Tibial nerve (tissue), 4 donors: ENCODE measurements at regions not wholly inside any gene's neighbourhood (a gene's known extent, or its start where the extent isn't known, plus 50 kb on each side); places are given as distances from the start of the nearest gene placed in this dataset.

Experiments
- DNase-seq, 2 donors: peaks; one replicate each; pipeline ENCODE4 v3.0.0-alpha.2; 2019; ENCODE audit warnings: low spot score in 2 of 2
- H3K27ac ChIP-seq, 4 donors: fragments of 200-600 bp; sonication (generic) in 3 of 4; one replicate each; pipeline ENCODE4 v1.5.1; 2017 to 2019; ENCODE audit warnings: mild to moderate bottlenecking in 1 of 4
- H3K27me3 ChIP-seq, 2 donors: fragments of 200-600 bp; sonication (generic) in 1 of 2; one replicate each; pipeline versions ENCODE4 v1.5.1 to v1.6.0; 2017 to 2019
- H3K36me3 ChIP-seq, 3 donors: fragments of 200-600 bp; sonication (generic); one replicate each; pipeline ENCODE4 v1.5.1; 2018 to 2019
- H3K4me1 ChIP-seq, 4 donors: fragments of 200-600 bp; sonication (generic) in 3 of 4; one replicate each; pipeline ENCODE4 v1.5.1; 2017 to 2019
- H3K4me3 ChIP-seq, 4 donors: fragments of 200-600 bp; sonication (generic) in 3 of 4; one replicate each; pipeline ENCODE4 v1.5.1; 2017 to 2019; ENCODE audit warnings: mild to moderate bottlenecking in 1 of 4, moderate library complexity in 1 of 4
- H3K9me3 ChIP-seq, 4 donors: fragments of 200-600 bp; sonication (generic) in 3 of 4; one replicate each; pipeline ENCODE4 v1.5.1; 2017 to 2019
- EP300 ChIP-seq, 2 donors: sonication (generic); formaldehyde crosslinking; IDR thresholded peaks; one replicate each; pipeline ENCODE4 v1.6.1; 2017; ENCODE audit warnings: antibody characterized with exemption in 2 of 2, mild to moderate bottlenecking in 1 of 2
- POLR2A ChIP-seq, 2 donors: fragments of 450-650 bp; IDR thresholded peaks; one replicate each; pipeline ENCODE4 v1.6.1; 2017; ENCODE audit warnings: antibody characterized with exemption in 2 of 2, mild to moderate bottlenecking in 2 of 2, moderate library complexity in 2 of 2
- WGBS, 2 donors: methylation state at CpG; one replicate each; pipeline ENCODE4 v1.1.5; 2018; 5-methylcytosine and 5-hydroxymethylcytosine counted together
- TF ChIP-seq, protein P1 (sequence below), 5 experiments: fragments of 200-600 bp in 3 of 5; fragments of 450-650 bp in 2 of 5; sonication (generic) in 3 of 5; IDR thresholded peaks; one replicate each; pipeline ENCODE4 v1.5.1; 2016 to 2019; ENCODE audit warnings: antibody characterized with exemption in 5 of 5, mild to moderate bottlenecking in 3 of 5, moderate library complexity in 2 of 5

DNA sequence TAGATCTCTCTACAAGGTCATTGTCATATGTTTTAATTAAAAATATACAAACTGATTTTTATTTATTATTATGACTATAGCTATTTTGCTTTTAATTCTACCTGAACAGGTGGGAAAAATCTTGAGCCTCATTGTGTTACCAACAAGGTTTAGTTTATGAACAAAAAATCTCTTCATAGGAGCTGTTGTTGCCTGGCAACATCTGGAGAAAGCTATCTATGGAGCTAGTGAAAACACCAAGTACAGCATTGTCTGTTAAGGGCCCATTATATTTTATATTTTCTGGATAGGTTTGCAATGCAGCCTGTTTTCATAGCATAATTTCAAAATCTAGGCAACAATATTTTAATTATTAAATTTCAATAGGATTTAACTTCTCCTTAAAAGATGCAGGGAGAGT lies 383.0 kb upstream of the TMEFF2 start:
- H3K4me3 ChIP-seq = no peak overlapping the region
- H3K9me3 ChIP-seq = no peaks in the 10 kb centered on the region
- no peak overlapping the region for H3K27ac ChIP-seq
- no peak for TF ChIP-seq POLR2A (IDR thresholded peaks at IDR 0.05)
- no peak for TF ChIP-seq EP300 (IDR thresholded peaks at IDR 0.05)
- TF ChIP-seq, protein P1, sequence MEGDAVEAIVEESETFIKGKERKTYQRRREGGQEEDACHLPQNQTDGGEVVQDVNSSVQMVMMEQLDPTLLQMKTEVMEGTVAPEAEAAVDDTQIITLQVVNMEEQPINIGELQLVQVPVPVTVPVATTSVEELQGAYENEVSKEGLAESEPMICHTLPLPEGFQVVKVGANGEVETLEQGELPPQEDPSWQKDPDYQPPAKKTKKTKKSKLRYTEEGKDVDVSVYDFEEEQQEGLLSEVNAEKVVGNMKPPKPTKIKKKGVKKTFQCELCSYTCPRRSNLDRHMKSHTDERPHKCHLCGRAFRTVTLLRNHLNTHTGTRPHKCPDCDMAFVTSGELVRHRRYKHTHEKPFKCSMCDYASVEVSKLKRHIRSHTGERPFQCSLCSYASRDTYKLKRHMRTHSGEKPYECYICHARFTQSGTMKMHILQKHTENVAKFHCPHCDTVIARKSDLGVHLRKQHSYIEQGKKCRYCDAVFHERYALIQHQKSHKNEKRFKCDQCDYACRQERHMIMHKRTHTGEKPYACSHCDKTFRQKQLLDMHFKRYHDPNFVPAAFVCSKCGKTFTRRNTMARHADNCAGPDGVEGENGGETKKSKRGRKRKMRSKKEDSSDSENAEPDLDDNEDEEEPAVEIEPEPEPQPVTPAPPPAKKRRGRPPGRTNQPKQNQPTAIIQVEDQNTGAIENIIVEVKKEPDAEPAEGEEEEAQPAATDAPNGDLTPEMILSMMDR (IDR thresholded peaks at IDR 0.05) = no peak
- no peaks in the 10 kb centered on the region for H3K36me3 ChIP-seq
- no peaks in the 10 kb centered on the region for H3K27me3 ChIP-seq
- DNase-seq = no peak
- no peaks in the 10 kb centered on the region for H3K4me1 ChIP-seq

DNA sequence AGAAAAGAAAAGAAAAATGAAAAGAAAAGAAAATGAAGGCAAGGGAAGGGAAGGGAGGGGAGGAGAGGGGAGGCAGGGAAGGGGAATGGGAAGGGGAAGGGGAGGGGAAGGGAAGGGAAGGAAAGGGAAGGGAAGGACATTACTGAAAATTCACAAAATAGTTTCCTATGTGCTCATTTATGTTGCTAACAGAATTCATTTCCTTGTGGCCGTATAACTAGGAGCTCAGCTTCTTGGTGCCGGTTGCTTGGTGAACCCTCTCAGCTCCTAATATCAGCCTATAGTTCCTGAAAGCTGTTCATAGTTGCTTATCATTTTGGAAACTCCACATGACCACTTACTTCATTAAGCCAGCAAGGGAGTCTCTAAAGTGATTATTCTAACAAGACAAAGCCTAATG lies 379.8 kb upstream of the TMEFF2 start:
- Histone ChIP-seq H3K27me3 (no peaks in the 10 kb centered on the region), H3K4me3 (no peak overlapping the region), H3K9me3 (no peaks in the 10 kb centered on the region), H3K36me3 (no peaks in the 10 kb centered on the region), H3K27ac (no peak overlapping the region), H3K4me1 (no peaks in the 10 kb centered on the region)
- TF ChIP-seq, protein P1 (IDR thresholded peaks at IDR 0.05) = no peak
- TF ChIP-seq POLR2A (IDR thresholded peaks at IDR 0.05) (no peak), EP300 (IDR thresholded peaks at IDR 0.05) (no peak)
- 89 to 93% methylated on average over 2 of the region's 2 CpGs for WGBS, 2 donors
- DNase-seq = no peak

DNA sequence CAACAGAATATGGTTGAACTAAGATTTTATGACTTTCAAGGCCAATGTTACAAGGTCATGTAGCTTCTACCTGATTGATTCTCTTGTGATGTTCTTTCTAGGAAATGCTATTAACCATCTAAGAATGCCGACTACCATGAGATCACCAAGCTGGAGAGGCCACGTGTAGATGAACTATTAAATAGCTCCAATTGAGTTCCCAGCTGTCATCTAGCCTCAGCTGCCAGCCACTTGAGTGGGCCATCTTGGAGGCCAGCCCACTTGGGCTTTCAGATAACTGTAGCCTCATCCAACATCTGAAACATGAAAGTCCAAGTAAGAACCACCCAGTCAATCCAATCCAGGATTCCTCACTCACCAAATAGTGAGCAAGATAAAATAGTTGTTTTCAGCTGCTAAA lies 376.9 kb upstream of the TMEFF2 start:
- no peaks in the 10 kb centered on the region for H3K4me1 ChIP-seq
- no peaks in the 10 kb centered on the region for H3K36me3 ChIP-seq
- DNase-seq = no peak
- H3K27me3 ChIP-seq = no peaks in the 10 kb centered on the region
- H3K27ac ChIP-seq = no peak overlapping the region
- 56 to 62% methylated on average over 2 of the region's 2 CpGs for WGBS, 2 donors
- no peaks in the 10 kb centered on the region for H3K9me3 ChIP-seq
- TF ChIP-seq POLR2A (IDR thresholded peaks at IDR 0.05) = no peak
- no peak for TF ChIP-seq EP300 (IDR thresholded peaks at IDR 0.05)
- H3K4me3 ChIP-seq = no peak overlapping the region

DNA sequence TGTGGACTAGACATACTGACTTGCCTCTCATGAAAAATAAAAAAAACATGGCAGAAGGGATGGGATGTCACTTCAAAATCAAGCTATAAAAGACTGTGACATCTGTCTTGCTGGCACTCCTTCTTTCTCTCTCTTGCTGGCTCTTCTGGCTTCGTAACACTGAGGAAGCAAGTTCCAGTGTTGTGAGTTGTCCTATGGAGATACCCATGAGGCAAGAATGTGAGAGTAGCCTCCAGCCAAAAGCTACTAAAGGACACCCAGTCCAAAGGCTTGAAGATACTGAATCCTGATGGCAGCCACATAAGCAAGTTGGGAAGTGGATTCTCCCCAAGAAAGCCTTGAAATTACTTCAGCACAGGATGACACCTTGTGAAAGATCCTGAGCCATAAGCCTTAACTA lies 376.1 kb upstream of the TMEFF2 start:
- no peak for TF ChIP-seq EP300 (IDR thresholded peaks at IDR 0.05)
- TF ChIP-seq, protein P1 (IDR thresholded peaks at IDR 0.05) = no peak
- Histone ChIP-seq H3K9me3 (no peaks in the 10 kb centered on the region), H3K4me1 (no peaks in the 10 kb centered on the region), H3K4me3 (no peak overlapping the region), H3K27ac (no peak overlapping the region), H3K27me3 (no peaks in the 10 kb centered on the region), H3K36me3 (no peaks in the 10 kb centered on the region)
- 86 to 100% methylated on average over 1 of the region's 1 CpG for WGBS, 2 donors
- no peak for DNase-seq

GRCh38 chr2:192566863-192567262 lies 372.1 kb upstream of the TMEFF2 start:
- no peak for DNase-seq
- no peaks in the 10 kb centered on the region for H3K27me3 ChIP-seq
- no peaks in the 10 kb centered on the region for H3K36me3 ChIP-seq
- H3K4me1 ChIP-seq = no peaks in the 10 kb centered on the region
- TF ChIP-seq EP300 (IDR thresholded peaks at IDR 0.05) (no peak), POLR2A (IDR thresholded peaks at IDR 0.05) (no peak)
- TF ChIP-seq, protein P1 (IDR thresholded peaks at IDR 0.05) = no peak
- no peak overlapping the region for H3K27ac ChIP-seq
- no peak overlapping the region for H3K4me3 ChIP-seq
- no peaks in the 10 kb centered on the region for H3K9me3 ChIP-seq

DNA sequence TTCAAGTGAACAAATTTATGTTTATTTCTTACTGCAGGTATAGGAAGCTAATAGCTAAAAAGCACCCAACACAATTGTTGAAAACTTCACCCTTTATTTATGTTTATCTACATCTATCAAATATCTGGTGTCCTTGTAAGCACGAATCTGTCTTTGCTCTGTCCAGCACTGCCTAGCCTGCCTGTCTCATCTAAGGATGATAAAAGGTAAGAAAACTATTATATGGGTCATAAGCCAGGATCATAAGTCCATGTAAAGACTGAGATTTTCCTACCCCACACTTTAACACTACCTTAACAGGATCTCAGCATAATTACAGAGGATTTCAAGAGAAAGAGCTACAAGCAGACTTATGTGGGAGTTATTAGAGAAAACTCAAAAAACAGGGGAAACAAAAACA lies 365.6 kb upstream of the TMEFF2 start:
- WGBS, 2 donors = 57 to 68% methylated on average over 1 of the region's 1 CpG
- Histone ChIP-seq H3K4me1 (no peaks in the 10 kb centered on the region), H3K9me3 (no peaks in the 10 kb centered on the region), H3K36me3 (no peaks in the 10 kb centered on the region), H3K4me3 (no peak overlapping the region), H3K27ac (no peak overlapping the region), H3K27me3 (no peaks in the 10 kb centered on the region)
- no peak for DNase-seq
- TF ChIP-seq, protein P1 (IDR thresholded peaks at IDR 0.05) = no peak
- TF ChIP-seq POLR2A (IDR thresholded peaks at IDR 0.05) = no peak
- no peak for TF ChIP-seq EP300 (IDR thresholded peaks at IDR 0.05)
